SK-N-SH treated with all-trans-retinoic acid at 6 μM for 48 hours (cell line): ENCODE measurements at regions not wholly inside any gene's neighbourhood (a gene's known extent, or its start where the extent isn't known, plus 50 kb on each side); places are given as distances from the start of the nearest gene placed in this dataset.

Experiments used
- ATAC-seq: fragments of 200-7000 bp; cut with Tn5 transposase; 3 replicates; pipeline ENCODE4 v1.9.1; 2020; ENCODE audit warnings: mild to moderate bottlenecking, moderate library complexity
- BACH2 ChIP-seq: fragments of 250-450 bp; sonication (Bioruptor Pico); IDR thresholded peaks from 2 replicates; pipeline ENCODE4 v1.9.0; 2021; ENCODE audit warnings: mild to moderate bottlenecking, borderline replicate concordance
- CSDC2 ChIP-seq: fragments of 250-450 bp; sonication (Bioruptor Pico); IDR thresholded peaks from 2 replicates; pipeline ENCODE4 v1.5.0; 2020; ENCODE audit warnings: mild to moderate bottlenecking, moderate library complexity
- ESRRG ChIP-seq: fragments of 250-450 bp; sonication (Bioruptor Pico); IDR thresholded peaks from 2 replicates; pipeline ENCODE4 v1.6.1; 2021; ENCODE audit warnings: mild to moderate bottlenecking
- GLIS3 ChIP-seq: fragments of 250-450 bp; sonication (Bioruptor Pico); IDR thresholded peaks from 2 replicates; pipeline ENCODE4 v1.5.0; 2020; ENCODE audit warnings: mild to moderate bottlenecking, moderate library complexity
- ISL1 ChIP-seq: fragments of 250-450 bp; sonication (Bioruptor Pico); IDR thresholded peaks from 2 replicates; pipeline ENCODE4 v2.1.2; 2022; ENCODE audit warnings: mild to moderate bottlenecking, moderate library complexity
- POU6F1 ChIP-seq: fragments of 250-450 bp; sonication (Bioruptor Pico); IDR thresholded peaks from 2 replicates; pipeline ENCODE4 v1.8.0; 2021; ENCODE audit warnings: low read depth, mild to moderate bottlenecking, moderate library complexity, borderline replicate concordance
- PPARA ChIP-seq: fragments of 250-450 bp; sonication (Bioruptor Pico); IDR thresholded peaks from 2 replicates; pipeline ENCODE4 v1.5.0; 2020; ENCODE audit warnings: mild to moderate bottlenecking, borderline replicate concordance
- RARB ChIP-seq: fragments of 250-450 bp; sonication (Bioruptor Pico); IDR thresholded peaks from 2 replicates; pipeline ENCODE4 v1.8.0; 2021; ENCODE audit warnings: mild to moderate bottlenecking, moderate library complexity
- SNAI2 ChIP-seq: fragments of 250-450 bp; sonication (Bioruptor Pico); IDR thresholded peaks from 2 replicates; pipeline ENCODE4 v1.5.0; 2020; ENCODE audit warnings: mild to moderate bottlenecking, moderate library complexity
- TCF4 ChIP-seq: fragments of 250-450 bp; sonication (Bioruptor Pico); IDR thresholded peaks from 2 replicates; pipeline ENCODE4 v1.8.0; 2021; ENCODE audit warnings: mild to moderate bottlenecking, moderate library complexity, borderline replicate concordance
- TOX ChIP-seq: fragments of 250-450 bp; sonication (Bioruptor Pico); IDR thresholded peaks from 2 replicates; pipeline ENCODE4 v1.8.0; 2021; ENCODE audit warnings: mild to moderate bottlenecking, moderate library complexity, borderline replicate concordance
- ZC3H10 ChIP-seq: fragments of 250-450 bp; sonication (Bioruptor Pico); IDR thresholded peaks from 2 replicates; pipeline ENCODE4 v1.5.1; 2021; ENCODE audit warnings: mild to moderate bottlenecking, moderate library complexity
- ZFP3 ChIP-seq: fragments of 250-450 bp; sonication (Bioruptor Pico); IDR thresholded peaks from 2 replicates; pipeline ENCODE4 v1.5.0; 2020; ENCODE audit warnings: mild to moderate bottlenecking, moderate library complexity
- ZFP30 ChIP-seq: fragments of 450-650 bp; formaldehyde crosslinking; IDR thresholded peaks from 2 replicates; pipeline ENCODE4 v1.5.0; 2022; ENCODE audit warnings: mild to moderate bottlenecking, moderate library complexity
- ZNF70 ChIP-seq: fragments of 450-650 bp; formaldehyde crosslinking; IDR thresholded peaks from 2 replicates; pipeline ENCODE4 v1.5.0; 2020; ENCODE audit warnings: mild to moderate bottlenecking, moderate library complexity
- ZNF8 ChIP-seq: fragments of 450-650 bp; formaldehyde crosslinking; IDR thresholded peaks from 2 replicates; pipeline ENCODE4 v1.5.0; 2020; ENCODE audit warnings: mild to moderate bottlenecking, moderate library complexity
- TF ChIP-seq, protein P1 (sequence below): fragments of 250-450 bp; sonication (Bioruptor Pico); IDR thresholded peaks from 2 replicates; pipeline ENCODE4 v1.8.0; 2020; ENCODE audit warnings: mild to moderate bottlenecking, moderate library complexity, borderline replicate concordance
- TF ChIP-seq, protein P2 (sequence below): fragments of 250-450 bp; sonication (Bioruptor Pico); IDR thresholded peaks from 2 replicates; pipeline ENCODE4 v1.5.0; 2020; ENCODE audit warnings: mild to moderate bottlenecking, moderate library complexity
- TF ChIP-seq, protein P3 (sequence below): fragments of 250-450 bp; sonication (Bioruptor Pico); IDR thresholded peaks from 2 replicates; pipeline ENCODE4 v1.5.1; 2021; ENCODE audit warnings: mild to moderate bottlenecking, moderate library complexity
- TF ChIP-seq, protein P4 (sequence below): fragments of 250-450 bp; sonication (Bioruptor Pico); IDR thresholded peaks from 2 replicates; pipeline ENCODE4 v1.5.1; 2020; ENCODE audit warnings: low read depth, mild to moderate bottlenecking, moderate library complexity

DNA sequence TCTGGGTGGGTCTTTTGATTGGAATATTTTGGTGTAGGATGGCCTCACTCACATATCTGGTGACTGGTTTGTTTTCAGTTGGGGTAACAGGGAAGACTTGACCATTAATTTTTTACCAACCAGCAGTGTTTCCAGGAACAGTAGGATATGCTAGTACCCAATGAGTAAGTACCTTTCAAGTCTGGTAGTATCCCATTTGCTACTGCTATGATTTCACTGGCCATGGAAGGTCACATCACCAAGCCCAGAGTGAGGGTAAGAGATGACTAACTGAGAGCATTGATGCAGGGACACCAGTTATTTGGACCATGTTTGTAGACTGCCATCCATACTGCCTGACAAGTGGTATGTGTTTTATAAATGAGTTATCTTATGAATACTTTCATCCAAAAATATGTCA is 277.7 kb downstream of the MAP2K6 start:
- no peak for ATAC-seq
- TF ChIP-seq ZNF70 (CRISPR knock-in tag), result no peak
- TF ChIP-seq POU6F1 (CRISPR knock-in tag), result no peak
- no peak for TF ChIP-seq BACH2 (CRISPR knock-in tag)
- TF ChIP-seq, all 23 proteins: peak for 0

- TF ChIP-seq ZFP30 (CRISPR knock-in tag), result no peak
- TF ChIP-seq RARB (CRISPR knock-in tag), result no peak
- no peak for TF ChIP-seq GLIS3 (CRISPR knock-in tag)
- no peak for TF ChIP-seq ISL1 (CRISPR knock-in tag)
- TF ChIP-seq, protein P1, sequence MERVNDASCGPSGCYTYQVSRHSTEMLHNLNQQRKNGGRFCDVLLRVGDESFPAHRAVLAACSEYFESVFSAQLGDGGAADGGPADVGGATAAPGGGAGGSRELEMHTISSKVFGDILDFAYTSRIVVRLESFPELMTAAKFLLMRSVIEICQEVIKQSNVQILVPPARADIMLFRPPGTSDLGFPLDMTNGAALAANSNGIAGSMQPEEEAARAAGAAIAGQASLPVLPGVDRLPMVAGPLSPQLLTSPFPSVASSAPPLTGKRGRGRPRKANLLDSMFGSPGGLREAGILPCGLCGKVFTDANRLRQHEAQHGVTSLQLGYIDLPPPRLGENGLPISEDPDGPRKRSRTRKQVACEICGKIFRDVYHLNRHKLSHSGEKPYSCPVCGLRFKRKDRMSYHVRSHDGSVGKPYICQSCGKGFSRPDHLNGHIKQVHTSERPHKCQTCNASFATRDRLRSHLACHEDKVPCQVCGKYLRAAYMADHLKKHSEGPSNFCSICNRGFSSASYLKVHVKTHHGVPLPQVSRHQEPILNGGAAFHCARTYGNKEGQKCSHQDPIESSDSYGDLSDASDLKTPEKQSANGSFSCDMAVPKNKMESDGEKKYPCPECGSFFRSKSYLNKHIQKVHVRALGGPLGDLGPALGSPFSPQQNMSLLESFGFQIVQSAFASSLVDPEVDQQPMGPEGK (CRISPR knock-in tag), result no peak
- TF ChIP-seq, protein P2, sequence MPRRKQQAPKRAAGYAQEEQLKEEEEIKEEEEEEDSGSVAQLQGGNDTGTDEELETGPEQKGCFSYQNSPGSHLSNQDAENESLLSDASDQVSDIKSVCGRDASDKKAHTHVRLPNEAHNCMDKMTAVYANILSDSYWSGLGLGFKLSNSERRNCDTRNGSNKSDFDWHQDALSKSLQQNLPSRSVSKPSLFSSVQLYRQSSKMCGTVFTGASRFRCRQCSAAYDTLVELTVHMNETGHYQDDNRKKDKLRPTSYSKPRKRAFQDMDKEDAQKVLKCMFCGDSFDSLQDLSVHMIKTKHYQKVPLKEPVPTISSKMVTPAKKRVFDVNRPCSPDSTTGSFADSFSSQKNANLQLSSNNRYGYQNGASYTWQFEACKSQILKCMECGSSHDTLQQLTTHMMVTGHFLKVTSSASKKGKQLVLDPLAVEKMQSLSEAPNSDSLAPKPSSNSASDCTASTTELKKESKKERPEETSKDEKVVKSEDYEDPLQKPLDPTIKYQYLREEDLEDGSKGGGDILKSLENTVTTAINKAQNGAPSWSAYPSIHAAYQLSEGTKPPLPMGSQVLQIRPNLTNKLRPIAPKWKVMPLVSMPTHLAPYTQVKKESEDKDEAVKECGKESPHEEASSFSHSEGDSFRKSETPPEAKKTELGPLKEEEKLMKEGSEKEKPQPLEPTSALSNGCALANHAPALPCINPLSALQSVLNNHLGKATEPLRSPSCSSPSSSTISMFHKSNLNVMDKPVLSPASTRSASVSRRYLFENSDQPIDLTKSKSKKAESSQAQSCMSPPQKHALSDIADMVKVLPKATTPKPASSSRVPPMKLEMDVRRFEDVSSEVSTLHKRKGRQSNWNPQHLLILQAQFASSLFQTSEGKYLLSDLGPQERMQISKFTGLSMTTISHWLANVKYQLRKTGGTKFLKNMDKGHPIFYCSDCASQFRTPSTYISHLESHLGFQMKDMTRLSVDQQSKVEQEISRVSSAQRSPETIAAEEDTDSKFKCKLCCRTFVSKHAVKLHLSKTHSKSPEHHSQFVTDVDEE (CRISPR knock-in tag), result no peak
- no peak for TF ChIP-seq CSDC2 (CRISPR knock-in tag)
- no peak for TF ChIP-seq TCF4 (CRISPR knock-in tag)
- TF ChIP-seq PPARA (CRISPR knock-in tag), result no peak
- TF ChIP-seq BACH2 (CRISPR knock-in tag), result no peak
- no peak for TF ChIP-seq SNAI2 (CRISPR knock-in tag)
- TF ChIP-seq, protein P3, sequence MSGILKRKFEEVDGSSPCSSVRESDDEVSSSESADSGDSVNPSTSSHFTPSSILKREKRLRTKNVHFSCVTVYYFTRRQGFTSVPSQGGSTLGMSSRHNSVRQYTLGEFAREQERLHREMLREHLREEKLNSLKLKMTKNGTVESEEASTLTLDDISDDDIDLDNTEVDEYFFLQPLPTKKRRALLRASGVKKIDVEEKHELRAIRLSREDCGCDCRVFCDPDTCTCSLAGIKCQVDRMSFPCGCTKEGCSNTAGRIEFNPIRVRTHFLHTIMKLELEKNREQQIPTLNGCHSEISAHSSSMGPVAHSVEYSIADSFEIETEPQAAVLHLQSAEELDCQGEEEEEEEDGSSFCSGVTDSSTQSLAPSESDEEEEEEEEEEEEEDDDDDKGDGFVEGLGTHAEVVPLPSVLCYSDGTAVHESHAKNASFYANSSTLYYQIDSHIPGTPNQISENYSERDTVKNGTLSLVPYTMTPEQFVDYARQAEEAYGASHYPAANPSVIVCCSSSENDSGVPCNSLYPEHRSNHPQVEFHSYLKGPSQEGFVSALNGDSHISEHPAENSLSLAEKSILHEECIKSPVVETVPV (CRISPR knock-in tag), result no peak
- TF ChIP-seq ESRRG (CRISPR knock-in tag), result no peak
- TF ChIP-seq ZC3H10 (CRISPR knock-in tag), result no peak
- TF ChIP-seq, protein P4, sequence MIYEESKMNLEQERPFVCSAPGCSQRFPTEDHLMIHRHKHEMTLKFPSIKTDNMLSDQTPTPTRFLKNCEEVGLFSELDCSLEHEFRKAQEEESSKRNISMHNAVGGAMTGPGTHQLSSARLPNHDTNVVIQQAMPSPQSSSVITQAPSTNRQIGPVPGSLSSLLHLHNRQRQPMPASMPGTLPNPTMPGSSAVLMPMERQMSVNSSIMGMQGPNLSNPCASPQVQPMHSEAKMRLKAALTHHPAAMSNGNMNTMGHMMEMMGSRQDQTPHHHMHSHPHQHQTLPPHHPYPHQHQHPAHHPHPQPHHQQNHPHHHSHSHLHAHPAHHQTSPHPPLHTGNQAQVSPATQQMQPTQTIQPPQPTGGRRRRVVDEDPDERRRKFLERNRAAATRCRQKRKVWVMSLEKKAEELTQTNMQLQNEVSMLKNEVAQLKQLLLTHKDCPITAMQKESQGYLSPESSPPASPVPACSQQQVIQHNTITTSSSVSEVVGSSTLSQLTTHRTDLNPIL (CRISPR knock-in tag), result no peak
- no peak for TF ChIP-seq ZNF8 (CRISPR knock-in tag)
- no peak for ATAC-seq
Measured at GRCh38 chr17:69695646-69696045, 281.1 kb downstream of the MAP2K6 start.

DNA sequence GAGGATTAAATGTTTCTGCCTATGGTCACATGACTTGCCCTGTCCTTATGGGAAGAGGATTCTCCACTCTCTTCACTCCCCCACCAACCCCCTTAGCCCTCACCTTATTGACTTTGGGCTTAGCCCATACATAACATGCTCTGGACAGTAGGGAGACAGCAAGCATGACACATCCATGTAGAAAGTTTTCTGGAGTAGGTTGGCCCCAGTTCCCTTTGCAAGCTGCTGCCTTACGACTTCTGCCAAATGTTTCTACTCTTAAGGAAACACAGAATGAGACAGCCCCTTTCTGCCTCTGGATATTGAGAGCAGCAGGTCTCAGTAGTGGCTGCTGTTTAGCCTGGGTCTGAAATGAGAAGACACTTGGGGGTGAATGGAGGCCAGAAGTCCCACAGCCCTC is 282.2 kb downstream of the MAP2K6 start:
- ATAC-seq, result no peak
- TF ChIP-seq, protein P2 (CRISPR knock-in tag), result no peak
- TF ChIP-seq, protein P4 (CRISPR knock-in tag), result no peak
- TF ChIP-seq SNAI2 (CRISPR knock-in tag) (no peak), ZFP3 (CRISPR knock-in tag) (no peak), BACH2 (CRISPR knock-in tag) (no peak), ZC3H10 (CRISPR knock-in tag) (no peak), CSDC2 (CRISPR knock-in tag) (no peak), POU6F1 (CRISPR knock-in tag) (no peak), TOX (CRISPR knock-in tag) (no peak), ZFP30 (CRISPR knock-in tag) (no peak), ISL1 (CRISPR knock-in tag) (no peak), GLIS3 (CRISPR knock-in tag) (no peak), ESRRG (CRISPR knock-in tag) (no peak)
